PFSK-1 (cell line): ENCODE measurements at regions not wholly inside any gene's neighbourhood (a gene's known extent, or its start where the extent isn't known, plus 50 kb on each side); places are given as distances from the start of the nearest gene placed in this dataset.

Experiments
- POLR2AphosphoS5 ChIP-seq: IDR thresholded peaks from 2 replicates; pipeline ENCODE4 v1.6.1; 2012; ENCODE audit warnings: low read depth, mild to moderate bottlenecking, control low read depth, low read length, moderate library complexity
- TF ChIP-seq, protein P1 (sequence below), 2 experiments: IDR thresholded peaks; 2 replicates each; pipeline versions ENCODE4 v1.6.1 to v1.8.0; 2011 to 2012; ENCODE audit warnings: low read depth in 2 of 2, low read length in 2 of 2, control low read depth in 1 of 2, inconsistent platforms in 1 of 2, mild to moderate bottlenecking in 1 of 2, moderate library complexity in 1 of 2; ENCODE audit not compliant: insufficient read depth in 1 of 2

DNA sequence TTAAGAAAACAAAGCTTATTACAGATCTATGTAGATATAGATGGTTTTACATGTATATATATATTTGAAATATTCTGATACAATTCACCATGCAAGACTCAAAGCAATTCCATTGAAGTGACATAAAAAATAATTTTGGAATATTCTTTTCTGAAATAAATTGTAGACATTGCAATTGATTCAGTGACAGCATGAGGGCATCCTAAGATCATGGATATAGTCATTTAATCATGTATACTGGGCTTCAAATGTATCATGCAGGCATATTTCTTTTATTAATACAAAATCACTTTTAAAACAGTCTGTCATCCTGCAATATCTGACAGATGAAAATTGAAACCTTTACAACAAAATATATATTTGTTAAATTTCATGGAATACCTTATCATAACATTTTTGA lies 286.7 kb upstream of the SLITRK6 start:
- no peak for TF ChIP-seq POLR2AphosphoS5
- TF ChIP-seq, protein P1, sequence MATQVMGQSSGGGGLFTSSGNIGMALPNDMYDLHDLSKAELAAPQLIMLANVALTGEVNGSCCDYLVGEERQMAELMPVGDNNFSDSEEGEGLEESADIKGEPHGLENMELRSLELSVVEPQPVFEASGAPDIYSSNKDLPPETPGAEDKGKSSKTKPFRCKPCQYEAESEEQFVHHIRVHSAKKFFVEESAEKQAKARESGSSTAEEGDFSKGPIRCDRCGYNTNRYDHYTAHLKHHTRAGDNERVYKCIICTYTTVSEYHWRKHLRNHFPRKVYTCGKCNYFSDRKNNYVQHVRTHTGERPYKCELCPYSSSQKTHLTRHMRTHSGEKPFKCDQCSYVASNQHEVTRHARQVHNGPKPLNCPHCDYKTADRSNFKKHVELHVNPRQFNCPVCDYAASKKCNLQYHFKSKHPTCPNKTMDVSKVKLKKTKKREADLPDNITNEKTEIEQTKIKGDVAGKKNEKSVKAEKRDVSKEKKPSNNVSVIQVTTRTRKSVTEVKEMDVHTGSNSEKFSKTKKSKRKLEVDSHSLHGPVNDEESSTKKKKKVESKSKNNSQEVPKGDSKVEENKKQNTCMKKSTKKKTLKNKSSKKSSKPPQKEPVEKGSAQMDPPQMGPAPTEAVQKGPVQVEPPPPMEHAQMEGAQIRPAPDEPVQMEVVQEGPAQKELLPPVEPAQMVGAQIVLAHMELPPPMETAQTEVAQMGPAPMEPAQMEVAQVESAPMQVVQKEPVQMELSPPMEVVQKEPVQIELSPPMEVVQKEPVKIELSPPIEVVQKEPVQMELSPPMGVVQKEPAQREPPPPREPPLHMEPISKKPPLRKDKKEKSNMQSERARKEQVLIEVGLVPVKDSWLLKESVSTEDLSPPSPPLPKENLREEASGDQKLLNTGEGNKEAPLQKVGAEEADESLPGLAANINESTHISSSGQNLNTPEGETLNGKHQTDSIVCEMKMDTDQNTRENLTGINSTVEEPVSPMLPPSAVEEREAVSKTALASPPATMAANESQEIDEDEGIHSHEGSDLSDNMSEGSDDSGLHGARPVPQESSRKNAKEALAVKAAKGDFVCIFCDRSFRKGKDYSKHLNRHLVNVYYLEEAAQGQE (IDR thresholded peaks at IDR 0.05; ENCODE audit: insufficient read depth in 1 of 2, low read depth in 2 of 2, low read length in 2 of 2): no peak
